Erythroblast (primary cell): ENCODE measurements at regions not wholly inside any gene's neighbourhood (a gene's known extent, or its start where the extent isn't known, plus 50 kb on each side); places are given as distances from the start of the nearest gene placed in this dataset.

Source experiments
- GATA1 ChIP-seq: IDR thresholded peaks from 2 replicates; pipeline ENCODE4 v1.6.1; 2011; ENCODE audit warnings: low read depth, mild to moderate bottlenecking, control low read depth, low read length, moderate library complexity
- POLR2A ChIP-seq: IDR thresholded peaks from 2 replicates; pipeline ENCODE4 v1.6.1; 2011; ENCODE audit warnings: mild to moderate bottlenecking, low read length

GRCh38 chr11:128214263-128214662, 373.1 kb downstream of the ETS1 start:
- TF ChIP-seq POLR2A: no peak
- no peak for TF ChIP-seq GATA1
